ENCODE measurements at regions not wholly inside any gene's neighbourhood (a gene's known extent, or its start where the extent isn't known, plus 50 kb on each side); places are given as distances from the start of the nearest gene placed in this dataset.

- H3K27me3 ChIP-seq = no peaks in the 10 kb centered on the region
- FAIRE-seq (no peak), ATAC-seq (peak in 3 of 4 donors; percentile 32 to 58 (median 39)), DNase-seq (peak in 3 of 6 donors; percentile 23 to 70 (median 33))
- intact Hi-C loops (cut with DNase I) = no loop called here
- no peak overlapping the region for H3K4me3 ChIP-seq
- no peaks in the 10 kb centered on the region for H3K9me3 ChIP-seq
- peak in 3 of 4 donors; percentile 15 to 29 (median 26) for TF ChIP-seq CTCF (IDR thresholded peaks at IDR 0.05)
- H3K36me3 ChIP-seq = no peaks in the 10 kb centered on the region
- 61 to 64% methylated on average over 9 of the region's 9 CpGs for WGBS, 2 donors
- no peak overlapping the region for H3K27ac ChIP-seq
- H3K4me1 ChIP-seq = no peaks in the 10 kb centered on the region
These were observed 240.7 kb downstream of the SHOX2 start for GRCh38 chr3:157865352-157866000.

- no peak for TF ChIP-seq CTCF (IDR thresholded peaks at IDR 0.05)
- no peak for ATAC-seq
- DNase-seq = no peak
- no peaks in the 10 kb centered on the region for H3K9me3 ChIP-seq
- no peak overlapping the region for H3K4me3 ChIP-seq
- intact Hi-C loops (cut with DNase I) = no loop called here
- WGBS, 2 donors = 61 to 68% methylated on average over 4 of the region's 4 CpGs
- FAIRE-seq = no peak
- no peak overlapping the region for H3K27ac ChIP-seq
- H3K27me3 ChIP-seq = no peaks in the 10 kb centered on the region
- H3K36me3 ChIP-seq = no peaks in the 10 kb centered on the region
- peaks cover 0 to 6% (median under 1%) of the 10 kb centered on the region in 3 donors for H3K4me1 ChIP-seq
These were observed 245.0 kb downstream of the SHOX2 start for GRCh38 chr3:157861076-157861765.

- H3K4me3 ChIP-seq = no peak overlapping the region
- peaks cover 0 to 6% (median 4%) of the 10 kb centered on the region in 3 donors for H3K4me1 ChIP-seq
- H3K9me3 ChIP-seq = no peaks in the 10 kb centered on the region
- WGBS, 2 donors = 67 to 85% methylated on average over 2 of the region's 2 CpGs
- intact Hi-C loops (cut with DNase I) = no loop called here
- no peaks in the 10 kb centered on the region for H3K27me3 ChIP-seq
- H3K27ac ChIP-seq = no peak overlapping the region
- H3K36me3 ChIP-seq = no peaks in the 10 kb centered on the region
- TF ChIP-seq CTCF (IDR thresholded peaks at IDR 0.05) = no peak
- DNase-seq = no peak
- no peak for FAIRE-seq
- no peak for ATAC-seq
These were observed 246.7 kb downstream of the SHOX2 start for GRCh38 chr3:157859541-157859940.

- no peak for FAIRE-seq
These were observed 247.4 kb downstream of the SHOX2 start for GRCh38 chr3:157858821-157859220.

More at GRCh38 chr3:157858821-157859220, 247.4 kb downstream of the SHOX2 start:
- no peak overlapping the region for H3K27ac ChIP-seq
- no peaks in the 10 kb centered on the region for H3K9me3 ChIP-seq
- H3K36me3 ChIP-seq = no peaks in the 10 kb centered on the region
- ATAC-seq = no peak
- H3K4me3 ChIP-seq = no peak overlapping the region
- intact Hi-C loops (cut with DNase I) = no loop called here
- no peak for TF ChIP-seq CTCF (IDR thresholded peaks at IDR 0.05)
- peaks cover 0 to 6% (median 4%) of the 10 kb centered on the region in 3 donors for H3K4me1 ChIP-seq
- 87 to 92% methylated on average over 1 of the region's 1 CpG for WGBS, 2 donors
- no peak for DNase-seq
- no peaks in the 10 kb centered on the region for H3K27me3 ChIP-seq

All from pancreas (tissue), 10 donors.